Hepatocyte (in vitro differentiated cells): ENCODE measurements at regions not wholly inside any gene's neighbourhood (a gene's known extent, or its start where the extent isn't known, plus 50 kb on each side); places are given as distances from the start of the nearest gene placed in this dataset.
"Not testable (repeated sequence)": the region's sequence is repeated elsewhere in the genome, so short reads cannot be mapped to it uniquely, and the experiment has no call there.

Experiments
- DNase-seq: peaks from one replicate; pipeline ENCODE4 v3.0.0-alpha.2; 2016; ENCODE audit warnings: low spot score
- H2AFZ ChIP-seq: fragments of 200-600 bp; sonication (generic); 2 replicates; pipeline ENCODE4 v1.6.0; 2016; ENCODE audit warnings: antibody characterized with exemption, mild to moderate bottlenecking
- H3K27ac ChIP-seq: fragments of 200-600 bp; sonication (generic); 2 replicates; pipeline ENCODE4 v1.5.1; 2016; ENCODE audit warnings: mild to moderate bottlenecking
- H3K27me3 ChIP-seq: fragments of 200-600 bp; sonication (generic); 2 replicates; pipeline ENCODE4 v1.6.1; 2016
- H3K36me3 ChIP-seq: fragments of 200-600 bp; sonication (generic); replicated peaks from 2 replicates; pipeline ENCODE4 v1.5.1; 2016; ENCODE audit warnings: low read depth; ENCODE audit not compliant: insufficient read depth
- H3K4me1 ChIP-seq: fragments of 200-600 bp; sonication (generic); 2 replicates; pipeline ENCODE4 v1.5.1; 2016; ENCODE audit warnings: mild to moderate bottlenecking, moderate library complexity; ENCODE audit not compliant: insufficient read depth
- H3K4me2 ChIP-seq: fragments of 200-600 bp; sonication (generic); 2 replicates; pipeline ENCODE4 v1.6.0; 2016
- H3K4me3 ChIP-seq: fragments of 200-600 bp; sonication (generic); 2 replicates; pipeline ENCODE4 v1.5.1; 2016; ENCODE audit warnings: mild to moderate bottlenecking
- H3K79me2 ChIP-seq: fragments of 200-600 bp; sonication (generic); 2 replicates; pipeline ENCODE4 v1.6.0; 2017; ENCODE audit warnings: mild to moderate bottlenecking
- H3K9me2 ChIP-seq: fragments of 200-600 bp; sonication (generic); replicated peaks from 2 replicates; pipeline ENCODE4 v1.6.0; 2017; ENCODE audit warnings: mild to moderate bottlenecking; ENCODE audit not compliant: insufficient read depth
- H3K9me3 ChIP-seq: fragments of 200-600 bp; sonication (generic); 2 replicates; pipeline ENCODE4 v1.5.1; 2016; ENCODE audit warnings: low read depth, mild to moderate bottlenecking
- H4K20me1 ChIP-seq: fragments of 200-600 bp; sonication (generic); 2 replicates; pipeline ENCODE4 v1.6.0; 2016; ENCODE audit warnings: mild to moderate bottlenecking; ENCODE audit not compliant: insufficient read depth, poor library complexity, severe bottlenecking
- EZH2 ChIP-seq: fragments of 200-600 bp; sonication (generic); IDR thresholded peaks from 2 replicates; pipeline ENCODE4 v1.6.1; 2016; ENCODE audit warnings: antibody characterized with exemption, mild to moderate bottlenecking, borderline replicate concordance
- EZH2phosphoT487 ChIP-seq: fragments of 200-600 bp; sonication (generic); IDR thresholded peaks from one replicate; pipeline ENCODE4 v1.6.1; 2018; ENCODE audit warnings: antibody characterized with exemption, mild to moderate bottlenecking, low read depth, moderate library complexity; ENCODE audit not compliant: unreplicated experiment, severe bottlenecking
- WGBS: methylation state at CpG from one replicate; pipeline ENCODE4 v1.1.6; 2016; ENCODE audit warnings: low lambda C conversion rate; ENCODE audit errors: missing lambda C conversion rate; 5-methylcytosine and 5-hydroxymethylcytosine counted together
- TF ChIP-seq, protein P1 (sequence below): fragments of 200-600 bp; sonication (generic); IDR thresholded peaks from 2 replicates; pipeline ENCODE4 v1.5.1; 2016; ENCODE audit warnings: antibody characterized with exemption, mild to moderate bottlenecking; ENCODE audit not compliant: poor library complexity

DNA sequence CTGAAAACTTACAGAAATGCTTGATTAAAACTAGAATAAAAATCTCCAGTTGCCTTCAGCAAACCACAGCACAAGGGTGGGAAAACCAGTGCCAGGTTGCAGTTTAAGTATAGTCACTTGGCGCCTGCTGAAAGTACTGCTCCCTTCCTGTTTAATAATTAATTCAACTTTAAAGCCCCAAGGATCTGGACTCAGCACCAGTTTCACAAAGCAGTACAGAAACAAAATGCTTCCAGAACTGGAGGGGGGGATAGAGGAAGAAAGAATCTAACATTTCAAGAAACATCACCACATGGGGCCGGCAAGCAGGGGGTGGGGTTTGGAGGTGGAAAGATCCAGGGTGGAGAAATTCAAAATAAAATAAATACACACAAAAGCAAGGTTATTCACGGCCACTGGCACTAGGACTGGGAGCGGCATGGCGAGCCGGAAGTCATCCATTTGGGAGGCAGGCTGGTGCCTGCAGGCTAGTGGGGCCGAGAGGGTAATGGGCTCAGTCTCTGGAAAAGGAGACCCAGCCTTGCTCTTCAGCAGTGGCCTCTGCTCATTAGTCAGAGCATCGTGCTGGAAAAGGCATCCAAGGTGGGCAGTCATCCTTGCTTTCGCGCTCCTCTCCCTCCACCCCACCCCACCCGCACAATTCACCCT is 85.8 kb downstream of the POU3F3 start:
- H3K27me3 ChIP-seq, result no peaks in the 10 kb centered on the region
- H3K9me3 ChIP-seq, result no peaks in the 10 kb centered on the region
- H3K4me3 ChIP-seq, result no peak overlapping the region
- H3K79me2 ChIP-seq, result no peaks in the 10 kb centered on the region
- peak overlapping the region; percentile 50 for H3K4me2 ChIP-seq
- no peak for DNase-seq
- TF ChIP-seq, protein P1, sequence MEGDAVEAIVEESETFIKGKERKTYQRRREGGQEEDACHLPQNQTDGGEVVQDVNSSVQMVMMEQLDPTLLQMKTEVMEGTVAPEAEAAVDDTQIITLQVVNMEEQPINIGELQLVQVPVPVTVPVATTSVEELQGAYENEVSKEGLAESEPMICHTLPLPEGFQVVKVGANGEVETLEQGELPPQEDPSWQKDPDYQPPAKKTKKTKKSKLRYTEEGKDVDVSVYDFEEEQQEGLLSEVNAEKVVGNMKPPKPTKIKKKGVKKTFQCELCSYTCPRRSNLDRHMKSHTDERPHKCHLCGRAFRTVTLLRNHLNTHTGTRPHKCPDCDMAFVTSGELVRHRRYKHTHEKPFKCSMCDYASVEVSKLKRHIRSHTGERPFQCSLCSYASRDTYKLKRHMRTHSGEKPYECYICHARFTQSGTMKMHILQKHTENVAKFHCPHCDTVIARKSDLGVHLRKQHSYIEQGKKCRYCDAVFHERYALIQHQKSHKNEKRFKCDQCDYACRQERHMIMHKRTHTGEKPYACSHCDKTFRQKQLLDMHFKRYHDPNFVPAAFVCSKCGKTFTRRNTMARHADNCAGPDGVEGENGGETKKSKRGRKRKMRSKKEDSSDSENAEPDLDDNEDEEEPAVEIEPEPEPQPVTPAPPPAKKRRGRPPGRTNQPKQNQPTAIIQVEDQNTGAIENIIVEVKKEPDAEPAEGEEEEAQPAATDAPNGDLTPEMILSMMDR, result no peak
- TF ChIP-seq EZH2phosphoT487 (no peak), EZH2 (no peak)
- no peaks in the 10 kb centered on the region for H3K4me1 ChIP-seq
- WGBS, result 77% methylated on average over 11 of the region's 11 CpGs
- no peak overlapping the region for H3K27ac ChIP-seq
- no peaks in the 10 kb centered on the region for H3K36me3 ChIP-seq
- no peak overlapping the region for H2AFZ ChIP-seq
- H3K9me2 ChIP-seq, result no peaks in the 10 kb centered on the region
- H4K20me1 ChIP-seq, result no peaks in the 10 kb centered on the region

DNA sequence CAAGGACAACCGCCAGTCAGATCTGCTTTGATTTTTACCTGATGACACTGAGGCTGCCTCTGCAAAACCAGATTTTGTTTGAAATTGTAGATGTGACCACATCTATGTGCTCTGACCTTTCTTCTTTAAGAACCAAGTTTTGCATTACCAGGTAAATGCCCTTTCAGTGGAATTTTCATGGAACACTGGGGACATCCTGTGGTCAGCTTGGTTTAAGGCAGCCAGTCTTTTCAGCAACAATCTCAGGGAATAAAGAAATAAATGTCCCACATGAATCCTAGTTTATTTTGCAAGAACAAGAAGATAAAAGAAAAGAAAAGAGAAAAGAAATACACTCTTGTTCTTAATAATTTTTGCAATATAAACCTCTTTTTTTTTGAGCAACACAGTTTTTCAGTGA is 90.6 kb downstream of the POU3F3 start:
- no peaks in the 10 kb centered on the region for H3K36me3 ChIP-seq
- TF ChIP-seq EZH2phosphoT487 (no peak), EZH2 (no peak)
- TF ChIP-seq, protein P1, result peak; percentile 60

DNA sequence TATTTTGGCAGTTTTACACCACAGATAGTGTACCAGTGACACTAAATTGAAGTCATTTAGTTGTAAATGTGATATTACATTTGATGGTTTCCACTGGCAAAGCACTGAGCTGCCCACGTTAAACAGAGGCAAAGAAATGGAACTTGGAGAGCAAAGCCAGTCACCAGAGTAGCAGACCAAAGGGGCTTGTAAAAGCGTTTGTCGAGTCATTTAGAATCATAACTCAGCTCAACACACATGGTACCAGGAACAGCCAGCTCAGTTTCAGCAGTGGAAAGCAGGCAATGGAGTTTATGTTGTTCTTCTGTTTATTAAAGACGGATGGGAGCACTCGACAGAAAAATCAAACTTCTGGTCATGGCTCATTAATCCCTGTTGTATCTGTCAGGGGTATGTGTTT is 91.2 kb downstream of the POU3F3 start:
- no peaks in the 10 kb centered on the region for H3K9me3 ChIP-seq
- H3K27me3 ChIP-seq, result no peaks in the 10 kb centered on the region
- DNase-seq, result no peak
- no peaks in the 10 kb centered on the region for H3K9me2 ChIP-seq
- no peaks in the 10 kb centered on the region for H3K4me1 ChIP-seq
- H3K4me3 ChIP-seq, result no peak overlapping the region
- no peaks in the 10 kb centered on the region for H3K36me3 ChIP-seq
- 40% methylated on average over 5 of the region's 5 CpGs for WGBS
- no peak overlapping the region for H3K4me2 ChIP-seq
- TF ChIP-seq EZH2 (no peak), EZH2phosphoT487 (no peak)
- TF ChIP-seq, protein P1, result no peak
- no peak overlapping the region for H2AFZ ChIP-seq
- H4K20me1 ChIP-seq, result no peaks in the 10 kb centered on the region
- no peaks in the 10 kb centered on the region for H3K79me2 ChIP-seq
- H3K27ac ChIP-seq, result no peak overlapping the region

More for the DNA sequence above, 90.6 kb downstream of the POU3F3 start:
- H3K4me1 ChIP-seq, result no peaks in the 10 kb centered on the region
- no peak overlapping the region for H3K4me3 ChIP-seq
- no peaks in the 10 kb centered on the region for H3K9me3 ChIP-seq
- no peaks in the 10 kb centered on the region for H4K20me1 ChIP-seq
- H3K27ac ChIP-seq, result no peak overlapping the region
- peak; percentile 27 for DNase-seq
- H3K9me2 ChIP-seq, result no peaks in the 10 kb centered on the region
- WGBS, result 65% methylated on average over 1 of the region's 1 CpG
- no peaks in the 10 kb centered on the region for H3K27me3 ChIP-seq
- no peak overlapping the region for H3K4me2 ChIP-seq
- no peaks in the 10 kb centered on the region for H3K79me2 ChIP-seq
- no peak overlapping the region for H2AFZ ChIP-seq

DNA sequence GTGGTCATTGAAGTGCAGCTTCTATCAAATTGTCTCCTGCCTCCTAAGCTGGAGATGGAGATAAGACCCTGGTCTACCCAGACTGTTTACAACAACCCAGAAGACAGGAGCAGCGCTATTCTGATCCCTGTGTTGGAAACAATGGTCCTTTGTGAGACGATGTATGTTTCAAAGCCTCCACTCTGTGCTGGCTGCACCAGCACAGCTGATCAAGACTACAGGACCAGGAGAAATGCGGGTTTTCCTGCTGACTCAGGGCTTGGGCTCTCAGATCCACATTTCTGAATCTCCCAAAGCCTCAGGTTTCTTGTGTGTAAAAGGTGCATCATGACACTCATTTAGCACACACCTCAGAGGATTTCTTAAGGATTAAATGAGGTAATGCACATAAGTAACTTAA is 92.0 kb downstream of the POU3F3 start:
- Histone ChIP-seq H3K4me1 (no peaks in the 10 kb centered on the region), H3K9me3 (no peaks in the 10 kb centered on the region), H3K4me3 (no peak overlapping the region), H3K9me2 (no peaks in the 10 kb centered on the region), H3K27me3 (no peaks in the 10 kb centered on the region), H3K27ac (no peak overlapping the region), H3K79me2 (no peaks in the 10 kb centered on the region), H4K20me1 (no peaks in the 10 kb centered on the region), H3K4me2 (no peak overlapping the region), H2AFZ (no peak overlapping the region), H3K36me3 (no peaks in the 10 kb centered on the region)
- DNase-seq, result no peak
- WGBS, result 60% methylated on average over 3 of the region's 3 CpGs
- TF ChIP-seq EZH2, result no peak
- TF ChIP-seq, protein P1, result no peak

DNA sequence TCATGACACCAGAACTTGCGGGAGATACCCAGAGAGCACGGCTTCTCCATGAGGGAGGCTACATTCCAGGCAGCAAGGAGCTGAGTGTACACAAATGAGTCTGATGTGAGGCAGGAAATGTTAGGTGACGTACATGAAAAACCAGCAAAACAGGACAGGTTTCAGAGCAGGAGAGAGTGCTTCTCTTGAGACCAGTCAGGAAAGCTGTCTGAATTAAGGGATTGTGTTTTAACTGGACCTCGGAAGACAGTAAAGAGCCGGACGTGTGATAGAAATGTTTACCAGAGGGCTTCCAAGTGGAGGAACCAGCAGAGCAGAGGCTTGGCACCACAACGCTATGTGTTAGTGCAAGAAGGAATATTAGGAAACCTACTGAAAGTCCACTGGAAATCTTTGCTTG is 90.4 kb upstream of the MRPS9 start:
- DNase-seq, H3K9me3 ChIP-seq, H3K4me1 ChIP-seq, H3K9me2 ChIP-seq, H3K4me3 ChIP-seq, H4K20me1 ChIP-seq, H2AFZ ChIP-seq, H3K36me3 ChIP-seq, H3K79me2 ChIP-seq, H3K27me3 ChIP-seq, H3K27ac ChIP-seq, H3K4me2 ChIP-seq: not testable (repeated sequence)
- WGBS, result 57% methylated on average over 7 of the region's 7 CpGs
